ENCODE measurements at regions not wholly inside any gene's neighbourhood (a gene's known extent, or its start where the extent isn't known, plus 50 kb on each side); places are given as distances from the start of the nearest gene placed in this dataset.

DNA sequence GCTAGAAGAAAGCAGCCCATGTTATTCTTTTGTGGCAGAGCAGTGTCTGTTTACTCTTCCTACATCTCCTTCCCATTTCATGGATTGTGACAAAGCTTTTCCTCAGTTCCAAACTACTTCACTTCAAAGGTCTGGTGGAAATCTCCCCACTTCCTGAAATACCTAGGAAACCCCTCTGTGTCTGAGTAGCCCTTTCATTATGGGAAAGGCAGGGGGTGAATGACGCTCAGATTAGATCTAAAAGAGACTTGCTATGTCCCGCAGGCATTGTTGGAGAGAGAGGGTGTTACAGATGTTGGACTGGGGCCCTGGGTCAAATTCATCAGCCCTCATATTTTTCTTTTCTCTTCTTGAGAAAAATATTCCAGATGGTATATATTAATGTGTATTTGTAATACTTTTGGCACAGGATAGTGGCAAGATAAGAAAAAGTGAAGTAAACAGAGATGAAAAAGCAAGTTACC, 675.0 kb downstream of the IRS1 start:
- Histone ChIP-seq H3K9me3 (no peaks in the 10 kb centered on the region), H3K4me3 (no peak overlapping the region), H3K4me1 (peaks cover 0 to 37% (median 1%) of the 10 kb centered on the region in 12 donors), H3K36me3 (no peaks in the 10 kb centered on the region), H3K27ac (peak overlapping the region in 3 of 12 donors; percentile 3 to 23 (median 15)), H3K27me3 (no peaks in the 10 kb centered on the region)
- 29 to 45% (median 39%) methylated on average over 2 of the region's 2 CpGs for WGBS, 4 donors
- intact Hi-C loops (cut with DNase I): loop anchor here in 1 of 10 donors (5.0 kb wide), 1 partner anchor 678 kb away; no protein-coding TSS in a partner anchor
- DNase-seq: peak in 1 of 5 donors; percentile 23
- peak in 1 of 4 donors; percentile 51 for ATAC-seq
- TF ChIP-seq, protein P1, sequence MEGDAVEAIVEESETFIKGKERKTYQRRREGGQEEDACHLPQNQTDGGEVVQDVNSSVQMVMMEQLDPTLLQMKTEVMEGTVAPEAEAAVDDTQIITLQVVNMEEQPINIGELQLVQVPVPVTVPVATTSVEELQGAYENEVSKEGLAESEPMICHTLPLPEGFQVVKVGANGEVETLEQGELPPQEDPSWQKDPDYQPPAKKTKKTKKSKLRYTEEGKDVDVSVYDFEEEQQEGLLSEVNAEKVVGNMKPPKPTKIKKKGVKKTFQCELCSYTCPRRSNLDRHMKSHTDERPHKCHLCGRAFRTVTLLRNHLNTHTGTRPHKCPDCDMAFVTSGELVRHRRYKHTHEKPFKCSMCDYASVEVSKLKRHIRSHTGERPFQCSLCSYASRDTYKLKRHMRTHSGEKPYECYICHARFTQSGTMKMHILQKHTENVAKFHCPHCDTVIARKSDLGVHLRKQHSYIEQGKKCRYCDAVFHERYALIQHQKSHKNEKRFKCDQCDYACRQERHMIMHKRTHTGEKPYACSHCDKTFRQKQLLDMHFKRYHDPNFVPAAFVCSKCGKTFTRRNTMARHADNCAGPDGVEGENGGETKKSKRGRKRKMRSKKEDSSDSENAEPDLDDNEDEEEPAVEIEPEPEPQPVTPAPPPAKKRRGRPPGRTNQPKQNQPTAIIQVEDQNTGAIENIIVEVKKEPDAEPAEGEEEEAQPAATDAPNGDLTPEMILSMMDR (IDR thresholded peaks at IDR 0.05): no peak
- no peak for TF ChIP-seq POLR2A (IDR thresholded peaks at IDR 0.05)

DNA sequence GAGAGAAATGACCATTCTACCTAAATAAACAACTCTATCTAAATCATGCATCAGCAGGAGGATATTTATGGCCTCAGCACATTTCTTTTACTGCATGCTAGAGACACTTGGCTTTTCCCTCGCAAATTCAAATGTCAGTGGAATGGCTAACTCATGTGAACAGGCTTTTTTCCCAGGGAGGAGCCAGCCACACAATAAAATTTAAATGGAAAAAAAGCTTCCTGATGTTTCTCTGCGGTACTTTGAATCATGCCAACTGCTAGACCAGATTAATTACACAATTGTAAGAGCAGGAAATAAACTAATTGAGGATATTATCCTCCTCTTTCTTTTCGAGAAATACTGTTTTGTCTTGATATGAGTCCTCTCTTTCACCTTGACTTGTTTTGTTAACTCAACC, 676.3 kb downstream of the IRS1 start:
- DNase-seq (no peak), ATAC-seq (no peak)
- no peak overlapping the region for H3K27ac ChIP-seq
- no peaks in the 10 kb centered on the region for H3K36me3 ChIP-seq
- intact Hi-C loops (cut with DNase I): no loop called here
- TF ChIP-seq, protein P1 (IDR thresholded peaks at IDR 0.05): no peak
- TF ChIP-seq POLR2A (IDR thresholded peaks at IDR 0.05): no peak
- no peaks in the 10 kb centered on the region for H3K27me3 ChIP-seq
- H3K4me3 ChIP-seq: no peak overlapping the region
- peaks cover 0 to 49% (median 1%) of the 10 kb centered on the region in 12 donors for H3K4me1 ChIP-seq
- WGBS, 4 donors: 24 to 42% (median 37%) methylated on average over 3 of the region's 3 CpGs
- no peaks in the 10 kb centered on the region for H3K9me3 ChIP-seq

DNA sequence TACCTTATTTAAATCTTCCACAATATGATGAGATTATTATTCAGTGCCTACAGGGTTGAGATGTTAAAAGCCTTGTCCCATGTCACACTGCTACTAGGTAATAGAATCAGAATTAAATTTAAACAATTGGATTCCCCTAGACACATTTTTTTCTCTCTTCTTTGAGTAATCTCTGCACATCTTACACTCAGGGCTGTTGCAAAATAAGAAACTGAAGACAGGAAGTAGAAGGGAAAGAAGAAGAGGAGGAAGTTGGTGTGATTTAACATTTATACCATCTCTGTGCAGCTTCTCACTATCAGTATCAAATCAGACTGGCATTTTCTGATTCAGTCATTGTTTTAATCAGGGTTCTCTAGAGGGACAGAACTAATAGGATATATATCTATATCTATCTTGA, 677.6 kb downstream of the IRS1 start:
- ATAC-seq (no peak), DNase-seq (no peak)
- Histone ChIP-seq H3K4me3 (no peak overlapping the region), H3K27me3 (no peaks in the 10 kb centered on the region), H3K9me3 (no peaks in the 10 kb centered on the region), H3K36me3 (no peaks in the 10 kb centered on the region), H3K27ac (peak overlapping the region in 1 of 12 donors; percentile 56), H3K4me1 (peaks cover 0 to 55% (median 1%) of the 10 kb centered on the region in 12 donors)
- intact Hi-C loops (cut with DNase I): no loop called here
- TF ChIP-seq POLR2A (IDR thresholded peaks at IDR 0.05): no peak
- TF ChIP-seq, protein P1 (IDR thresholded peaks at IDR 0.05): no peak

GRCh38 chr2:226121046-226121738, 678.4 kb downstream of the IRS1 start:
- Histone ChIP-seq H3K9me3 (no peaks in the 10 kb centered on the region), H3K4me3 (no peak overlapping the region), H3K4me1 (peaks cover 0 to 55% (median 1%) of the 10 kb centered on the region in 12 donors), H3K36me3 (no peaks in the 10 kb centered on the region), H3K27ac (peak overlapping the region in 1 of 12 donors; percentile 56), H3K27me3 (no peaks in the 10 kb centered on the region)
- ATAC-seq: no peak
- TF ChIP-seq, protein P1 (IDR thresholded peaks at IDR 0.05): no peak
- TF ChIP-seq POLR2A (IDR thresholded peaks at IDR 0.05): no peak
- intact Hi-C loops (cut with DNase I): no loop called here
- 72 to 76% (median 74%) methylated on average over 4 of the region's 4 CpGs for WGBS, 4 donors
- no peak for DNase-seq

Measured in heart left ventricle (tissue), 16 donors.